GM21717 (cell line): ENCODE measurements at regions not wholly inside any gene's neighbourhood (a gene's known extent, or its start where the extent isn't known, plus 50 kb on each side); places are given as distances from the start of the nearest gene placed in this dataset.

Source experiments
- ATAC-seq: cut with Tn5 transposase; IDR thresholded peaks from one replicate; pipeline ENCODE4 v1.9.1; 2021; ENCODE audit warnings: mild to moderate bottlenecking, moderate library complexity; ENCODE audit not compliant: unreplicated experiment

DNA sequence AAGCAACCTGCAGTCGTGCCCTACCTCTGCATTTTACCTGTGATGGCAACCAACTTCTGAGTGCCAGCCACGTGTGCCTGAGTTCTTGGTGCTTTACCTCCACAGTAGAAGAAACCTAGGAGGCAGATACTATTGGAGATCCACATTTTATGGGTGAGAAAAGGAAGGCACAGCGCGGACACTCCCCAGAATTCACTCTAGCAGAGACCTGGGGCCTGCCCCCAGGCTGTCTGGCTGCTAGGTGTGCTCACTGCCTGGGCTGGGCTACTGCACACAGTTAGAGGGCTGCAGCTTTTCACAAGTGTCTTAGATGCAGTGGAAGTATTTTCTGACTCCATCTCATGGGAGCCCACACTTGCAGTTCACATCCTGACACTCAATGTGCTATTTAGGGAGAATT, 598.8 kb upstream of the ADAMTS16 start:
- no peak for ATAC-seq

DNA sequence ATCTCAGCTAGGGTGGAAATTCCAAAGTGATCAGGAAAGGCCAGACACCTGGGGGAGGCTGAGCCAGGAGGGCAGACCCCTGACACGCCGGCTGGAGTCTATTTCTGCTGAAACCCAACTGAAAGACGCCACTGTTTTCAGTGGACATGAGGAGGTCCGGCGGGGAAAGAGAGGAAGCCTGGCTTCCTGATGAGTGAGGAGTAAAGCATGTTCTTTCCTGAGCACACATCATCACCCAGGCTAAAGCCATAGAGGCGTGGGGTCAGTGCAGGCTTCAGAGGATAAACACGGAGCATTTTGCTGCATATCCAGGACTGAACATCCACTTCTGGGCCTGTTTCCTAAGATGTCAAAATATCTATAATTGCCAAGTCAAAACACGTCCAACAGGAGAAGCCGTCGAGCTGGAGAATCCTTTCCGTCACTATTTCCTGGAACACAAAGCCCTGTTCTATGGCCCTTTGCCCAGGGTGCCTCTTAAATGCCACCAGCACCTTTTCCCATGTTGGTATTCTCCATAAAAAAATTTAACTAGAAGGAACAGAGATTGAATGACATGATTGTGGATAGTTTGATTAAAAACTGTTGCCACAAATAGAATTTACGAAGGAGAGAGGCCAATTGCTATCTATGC, 597.9 kb upstream of the ADAMTS16 start:
- ATAC-seq, result no peak

DNA sequence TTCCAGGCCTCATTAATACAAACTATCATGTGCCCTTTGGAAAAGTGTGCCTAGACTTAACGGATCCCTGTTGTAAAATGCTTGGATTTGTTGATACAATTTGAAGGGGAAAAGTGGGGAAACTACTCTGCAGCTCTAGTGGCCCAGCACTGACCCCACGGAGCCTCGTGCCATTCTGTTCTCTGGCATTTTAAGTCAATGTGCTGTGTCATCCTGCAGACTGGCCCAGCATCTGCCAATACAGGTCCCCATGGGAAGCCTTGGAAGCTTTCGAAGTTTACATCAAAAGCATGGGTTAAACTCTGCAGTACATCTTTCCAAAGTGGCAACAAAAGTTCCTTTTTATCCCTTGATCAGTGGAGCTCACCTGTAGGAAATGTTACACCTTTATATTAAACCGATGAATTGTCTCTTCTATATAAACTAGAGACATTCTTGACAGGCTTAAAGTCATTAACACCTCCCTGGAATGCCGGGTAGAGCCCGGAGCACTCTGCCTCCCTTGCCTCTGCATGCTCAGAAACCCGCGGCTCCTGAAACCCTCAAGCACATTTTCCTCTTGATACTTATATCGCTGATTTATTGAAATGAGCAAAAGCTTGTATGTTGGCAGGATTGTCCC, 596.0 kb upstream of the ADAMTS16 start:
- ATAC-seq, result no peak

DNA sequence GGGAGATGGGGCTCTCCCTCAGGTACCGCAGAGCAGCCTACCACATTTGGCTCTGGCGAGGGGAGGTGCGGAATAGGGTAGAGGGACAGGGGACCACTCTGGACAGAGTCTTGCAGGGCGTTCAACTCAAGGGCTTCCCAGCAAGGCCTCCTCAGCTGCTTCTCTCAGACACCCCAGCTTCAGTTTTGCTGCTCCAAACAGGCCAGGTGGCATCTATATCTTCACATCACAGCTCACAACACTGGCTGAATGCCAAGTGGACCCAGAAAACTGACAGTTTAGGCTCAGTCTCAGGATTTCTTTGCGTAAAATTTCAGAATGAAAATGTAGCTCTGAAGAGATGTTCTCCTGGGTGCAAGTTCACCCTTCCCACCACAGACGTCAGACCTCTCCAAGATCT, 592.6 kb upstream of the ADAMTS16 start:
- no peak for ATAC-seq

DNA sequence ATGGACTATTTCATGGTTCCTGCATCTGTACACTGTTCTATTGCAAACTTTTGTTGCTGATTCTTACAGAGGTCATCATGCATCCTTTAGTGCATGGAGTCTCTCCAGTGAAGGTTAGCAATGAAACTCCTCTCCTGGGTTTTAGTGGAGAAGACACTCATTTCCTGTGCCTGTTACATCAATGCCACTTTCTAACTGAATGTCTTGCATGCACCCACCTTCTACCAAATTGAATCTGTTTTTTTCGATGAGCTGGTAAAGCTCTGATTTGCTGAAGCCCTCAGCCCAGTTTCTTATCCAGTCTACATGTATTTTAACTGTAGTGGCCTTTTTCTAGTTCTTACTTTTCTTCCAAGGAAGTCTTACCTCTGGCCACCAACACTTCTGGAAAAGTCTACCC, 591.8 kb upstream of the ADAMTS16 start:
- ATAC-seq, result no peak

DNA sequence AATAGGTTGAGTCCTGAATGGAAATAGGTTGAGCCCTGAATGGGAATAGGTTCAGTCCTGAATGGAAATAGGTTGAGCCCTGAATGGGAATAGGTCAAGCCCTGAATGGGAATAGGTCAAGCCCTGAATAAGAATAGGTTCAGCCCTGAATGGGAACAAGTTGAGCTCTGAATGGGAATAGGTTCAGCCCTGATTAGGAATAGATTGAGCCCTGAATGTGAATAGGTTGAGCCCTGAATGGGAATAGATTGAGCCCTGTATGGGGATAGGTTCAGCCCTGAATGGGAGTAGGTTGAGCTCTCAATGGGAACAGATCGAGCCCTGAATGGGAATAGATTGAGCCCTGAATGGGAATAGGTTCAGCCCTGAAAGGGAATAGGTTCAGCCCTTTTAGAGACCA, 590.8 kb upstream of the ADAMTS16 start:
- ATAC-seq, result no peak

DNA sequence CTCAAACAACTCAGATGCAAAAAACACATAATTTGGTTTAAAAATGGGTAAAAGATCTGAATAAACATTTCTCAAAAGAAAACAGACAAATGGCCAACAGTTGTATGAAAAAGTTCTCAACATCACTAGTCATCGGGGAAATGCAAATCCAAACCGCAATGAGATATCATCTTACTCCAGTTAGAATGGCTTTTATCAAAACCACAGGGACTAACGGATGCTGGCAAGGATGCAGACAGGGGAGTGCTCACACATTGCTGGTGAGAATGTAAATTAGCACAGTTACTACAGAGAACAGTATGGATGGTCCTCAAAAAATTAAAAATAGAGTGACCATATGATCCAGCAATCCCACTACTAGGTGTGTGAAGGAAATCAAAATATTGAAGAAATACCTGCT, 589.1 kb upstream of the ADAMTS16 start:
- ATAC-seq, result no peak

DNA sequence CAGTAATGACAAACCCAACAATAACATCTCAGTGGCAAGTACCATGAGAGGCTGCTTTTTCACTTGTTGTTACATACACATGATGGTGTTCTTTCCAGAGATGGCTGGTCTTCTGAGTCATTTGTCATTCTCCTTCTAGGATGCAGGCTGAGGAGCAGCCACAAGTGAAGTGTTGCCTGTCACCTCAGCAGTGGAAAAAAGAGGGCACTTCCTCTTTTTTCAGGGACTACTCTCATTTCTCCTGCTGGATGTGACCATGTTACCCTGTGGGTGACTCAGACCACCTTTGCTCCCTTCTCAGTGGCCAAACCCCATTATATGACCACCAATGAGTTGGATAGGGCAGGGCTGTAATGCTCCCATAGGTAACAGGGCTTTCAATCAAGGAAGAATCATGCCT, 587.0 kb upstream of the ADAMTS16 start:
- ATAC-seq, result no peak

DNA sequence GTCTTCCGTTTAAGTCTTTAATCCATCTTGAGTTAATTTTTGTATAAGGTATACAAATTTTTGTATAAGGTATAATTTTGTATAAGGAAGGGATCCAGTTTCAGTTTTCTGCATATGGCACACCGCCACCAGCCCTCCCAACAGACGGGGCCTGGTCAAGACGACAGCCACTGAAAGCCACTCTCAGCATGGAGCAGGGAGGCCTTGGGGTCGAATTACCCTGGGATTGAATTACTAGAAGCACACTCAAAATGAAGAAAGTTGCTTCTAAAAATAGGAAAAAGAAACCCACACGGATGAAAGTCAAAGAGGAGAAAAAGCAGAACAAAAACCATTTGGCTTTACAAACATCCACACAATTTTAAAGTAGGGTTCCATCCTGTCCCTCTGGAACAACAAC, 586.2 kb upstream of the ADAMTS16 start:
- no peak for ATAC-seq

DNA sequence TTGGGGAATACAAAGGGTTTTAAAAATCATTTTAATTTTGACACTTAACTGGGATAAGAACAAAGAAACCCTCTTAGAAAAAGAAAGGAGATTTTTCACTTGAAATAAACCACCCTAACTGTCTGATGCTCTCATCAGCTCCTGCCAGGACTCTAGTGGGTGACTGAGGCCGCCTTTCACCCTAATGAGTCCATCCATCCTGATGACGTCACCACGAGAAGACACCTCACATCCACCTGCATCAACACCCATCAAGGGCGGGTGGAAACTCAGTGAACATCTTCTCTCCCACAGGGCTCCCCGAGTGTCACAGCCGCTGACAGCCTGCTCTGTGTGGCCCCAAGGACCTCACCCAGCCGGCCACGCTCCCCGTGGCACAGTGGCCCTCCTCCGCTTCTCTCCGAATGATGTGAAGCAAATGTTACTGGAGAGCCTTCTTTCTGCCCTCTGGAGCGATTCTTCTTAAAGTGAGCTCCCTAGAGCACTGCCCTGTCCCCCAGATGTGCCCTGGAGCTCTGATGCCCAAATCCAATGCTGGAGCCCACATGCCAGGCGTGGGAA, 584.3 kb upstream of the ADAMTS16 start:
- no peak for ATAC-seq

DNA sequence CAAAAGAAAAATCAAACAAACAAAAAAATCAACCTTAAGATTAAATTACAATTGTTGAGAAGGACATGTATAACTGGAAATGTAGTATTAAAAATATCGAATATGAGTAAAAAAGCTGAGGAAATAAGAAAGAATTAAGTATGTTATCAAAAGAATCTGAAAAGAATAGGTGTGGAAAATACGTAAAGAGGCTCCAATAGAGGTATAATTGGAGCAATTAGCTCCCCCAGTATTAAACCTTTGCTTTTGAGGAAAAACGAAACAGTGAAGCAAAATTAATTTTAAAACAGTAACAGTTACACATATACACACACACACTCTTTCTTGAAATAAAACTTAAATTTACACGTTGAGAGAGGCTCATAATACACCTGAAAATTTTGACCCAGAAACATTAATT, 578.7 kb upstream of the ADAMTS16 start:
- no peak for ATAC-seq

DNA sequence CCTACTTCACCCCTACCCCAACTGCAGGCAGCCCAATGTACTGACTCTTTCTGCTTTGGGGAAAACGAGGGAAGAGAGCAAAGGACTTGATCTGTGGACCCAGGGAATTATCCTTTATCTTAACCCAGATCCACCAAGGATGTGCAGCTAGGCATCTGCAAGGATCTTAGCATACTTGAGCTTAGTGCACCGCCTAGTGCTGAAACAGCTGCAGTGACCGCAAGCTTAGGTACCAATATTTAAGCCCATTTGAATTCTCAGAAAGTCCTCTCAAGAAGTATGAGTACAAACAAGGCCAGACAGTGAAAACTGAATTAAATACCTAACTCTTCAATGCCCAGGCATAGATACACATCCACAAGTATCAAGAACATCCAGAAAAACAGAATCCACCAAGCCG, 576.7 kb upstream of the ADAMTS16 start:
- no peak for ATAC-seq

DNA sequence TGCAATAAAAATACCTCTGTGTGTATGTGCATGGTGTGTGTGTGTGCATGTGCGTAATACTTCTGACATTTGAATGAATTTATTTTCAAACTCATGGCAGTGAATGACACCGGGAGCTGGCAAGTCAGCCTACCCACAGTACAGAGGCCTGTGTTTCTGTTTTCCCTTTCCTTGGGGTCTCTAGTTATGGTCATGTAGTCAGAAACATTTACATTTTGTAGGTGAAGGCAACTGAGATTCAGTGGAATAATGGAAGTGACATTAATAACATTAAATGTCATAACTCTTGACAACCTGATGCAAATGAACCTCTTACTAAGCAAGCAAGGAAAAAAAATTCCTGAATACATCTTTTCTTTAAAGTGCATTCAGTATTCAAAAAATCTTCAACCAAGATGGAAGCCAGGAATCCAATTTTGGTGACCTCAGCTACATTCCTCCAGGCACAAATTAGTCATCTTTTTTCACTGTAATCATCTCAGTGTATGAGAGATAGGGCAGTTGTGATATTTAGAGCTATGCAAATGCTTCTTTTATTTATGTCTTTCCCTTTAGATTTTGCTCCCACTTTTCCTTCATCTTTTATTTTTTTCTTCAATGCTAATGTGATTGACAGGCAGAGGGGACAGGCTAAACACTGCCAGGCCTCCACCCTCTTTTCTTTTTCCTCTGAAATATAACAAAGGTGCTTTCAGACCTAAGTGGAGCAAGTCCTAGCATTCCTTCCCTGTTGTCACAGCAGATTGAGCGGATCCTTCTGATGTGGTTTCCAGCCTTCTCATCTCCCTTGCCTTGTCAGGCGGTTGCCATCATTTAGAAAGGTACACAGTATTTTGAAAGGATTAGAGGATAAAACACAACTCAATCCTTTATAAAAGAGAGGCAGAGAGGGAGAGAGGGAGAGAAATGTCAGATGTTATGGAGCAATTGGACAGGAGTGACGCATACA, 569.8 kb upstream of the ADAMTS16 start:
- no peak for ATAC-seq

DNA sequence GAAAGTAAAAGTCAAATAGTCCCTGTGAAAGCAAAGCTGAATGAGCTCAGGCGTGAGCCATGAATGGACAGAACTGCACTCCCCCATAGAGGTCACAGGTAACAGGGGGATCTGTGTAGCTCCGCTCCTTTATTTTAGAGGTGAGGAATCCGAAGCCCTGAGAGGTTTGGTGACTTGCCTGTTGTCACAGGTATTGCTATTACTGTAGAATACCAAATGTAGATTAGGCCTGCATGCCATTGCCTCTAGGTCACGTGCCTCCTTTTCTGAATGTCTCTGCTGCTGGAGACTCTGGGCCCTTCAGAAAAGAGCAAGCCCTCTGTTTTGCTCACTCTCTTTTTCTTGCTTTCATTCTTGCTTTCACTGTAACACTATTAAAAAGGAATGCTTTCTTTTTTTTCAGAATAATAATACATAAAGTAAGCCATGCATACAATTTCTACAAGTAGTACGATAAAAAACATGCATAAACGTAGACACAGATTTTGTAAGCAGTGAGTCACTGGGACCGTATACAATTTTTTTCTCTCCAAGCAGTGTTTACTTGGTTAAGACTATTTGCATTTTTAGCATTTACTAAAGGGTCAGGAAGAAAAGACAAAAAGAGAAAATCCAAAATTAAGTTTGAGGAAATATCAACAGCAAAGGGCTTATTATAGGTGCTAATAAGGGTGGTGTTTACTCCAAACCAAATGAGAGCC, 568.7 kb upstream of the ADAMTS16 start:
- no peak for ATAC-seq

DNA sequence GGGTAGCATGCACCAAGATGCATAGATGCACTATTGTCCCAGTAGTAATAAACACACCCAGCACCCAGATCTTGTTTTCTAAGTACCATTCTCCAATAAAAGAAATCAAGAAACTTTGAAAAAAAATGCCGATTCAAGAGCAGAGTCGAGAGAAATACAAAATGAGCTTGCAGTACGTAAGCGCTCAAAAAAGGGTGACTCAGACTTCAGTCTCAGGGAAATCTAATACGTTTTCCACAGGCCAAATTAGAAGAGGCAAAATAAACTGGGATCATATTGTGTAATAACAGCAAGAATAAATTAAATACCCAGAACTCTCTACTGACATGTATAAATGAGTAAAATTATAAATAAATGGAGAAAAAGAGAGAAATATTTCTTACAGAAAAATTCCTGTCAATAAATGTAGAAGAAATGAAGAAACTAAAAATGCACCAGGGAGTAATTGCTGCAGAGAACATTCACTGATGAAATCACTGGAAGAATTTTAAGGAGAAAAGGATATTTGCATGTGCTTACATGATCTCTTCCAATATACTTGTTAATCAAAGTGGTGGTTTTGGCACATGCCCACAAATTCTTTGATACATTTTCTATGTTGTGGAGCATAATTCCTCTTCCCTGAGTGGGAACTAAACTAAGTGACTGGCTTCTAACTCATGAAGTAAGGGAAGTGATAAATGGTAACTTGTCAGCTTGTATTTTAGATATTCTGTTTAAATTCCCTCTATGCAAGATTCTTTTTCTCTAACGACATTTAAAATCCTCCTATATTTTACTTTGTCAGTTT, 567.6 kb upstream of the ADAMTS16 start:
- no peak for ATAC-seq

DNA sequence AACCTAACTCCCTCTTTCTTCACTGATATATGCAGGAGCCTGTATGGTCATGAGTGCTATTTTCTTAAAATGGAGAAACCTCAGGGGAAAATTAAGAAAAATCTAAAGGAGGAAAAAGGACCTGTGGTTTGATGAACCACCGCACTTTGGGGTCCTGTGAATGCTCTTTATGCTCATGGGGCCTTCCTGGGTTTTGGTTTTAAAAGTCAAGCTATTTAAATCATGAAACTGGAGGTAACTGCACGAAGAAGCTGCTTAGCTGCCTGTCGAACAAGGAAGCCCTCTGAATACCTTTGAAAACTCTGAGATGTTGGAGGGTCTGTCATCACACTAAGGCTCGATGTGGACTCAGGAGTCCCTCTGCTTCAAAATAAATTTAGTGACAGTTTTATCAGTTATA, 564.5 kb upstream of the ADAMTS16 start:
- ATAC-seq, result no peak

DNA sequence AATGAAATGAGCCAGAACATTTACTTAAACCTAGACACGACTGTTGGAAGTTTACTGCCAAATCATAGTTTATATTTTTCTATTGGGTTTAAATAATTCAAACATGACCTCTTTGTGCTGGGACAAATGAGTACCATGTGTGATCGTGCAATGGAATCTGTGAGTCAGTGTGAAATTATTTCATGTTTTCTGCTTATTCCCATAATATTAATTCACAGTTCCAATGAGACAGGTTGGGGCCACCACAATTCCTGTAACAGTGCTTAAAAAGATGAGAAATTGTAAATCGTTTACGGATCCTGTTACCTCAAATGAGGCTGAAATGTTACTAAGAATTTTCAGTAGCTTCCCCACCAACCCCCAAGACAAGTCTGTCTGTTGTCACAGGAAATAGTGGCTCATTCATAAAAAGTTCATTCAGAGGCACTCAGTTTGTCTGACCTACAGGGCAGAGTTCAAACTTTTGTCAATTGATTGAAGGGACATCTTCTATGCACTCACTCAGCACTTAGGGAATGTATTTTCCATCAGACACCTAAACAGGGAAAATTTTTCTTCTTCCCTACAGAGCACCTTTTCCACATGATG, 563.9 kb upstream of the ADAMTS16 start:
- no peak for ATAC-seq

DNA sequence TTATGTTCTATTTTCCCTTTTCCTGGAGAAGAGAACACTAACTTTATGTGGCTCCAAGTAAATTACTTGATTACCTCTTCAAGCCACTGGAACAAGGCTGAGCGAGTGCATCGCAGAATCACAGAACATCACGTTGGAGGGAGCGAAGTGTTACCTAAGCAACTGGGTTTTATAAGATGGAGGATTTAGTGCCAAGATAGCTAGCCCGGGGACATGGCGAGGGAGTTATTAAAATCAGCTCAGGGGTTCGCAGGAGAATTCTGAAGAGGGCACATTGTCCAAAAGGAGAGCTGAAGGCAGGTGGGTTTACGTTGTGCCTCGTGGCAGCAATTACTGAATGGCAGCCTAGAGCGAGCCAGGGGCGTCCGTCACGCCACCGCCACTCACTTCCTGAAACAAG, 563.2 kb upstream of the ADAMTS16 start:
- ATAC-seq, result no peak

DNA sequence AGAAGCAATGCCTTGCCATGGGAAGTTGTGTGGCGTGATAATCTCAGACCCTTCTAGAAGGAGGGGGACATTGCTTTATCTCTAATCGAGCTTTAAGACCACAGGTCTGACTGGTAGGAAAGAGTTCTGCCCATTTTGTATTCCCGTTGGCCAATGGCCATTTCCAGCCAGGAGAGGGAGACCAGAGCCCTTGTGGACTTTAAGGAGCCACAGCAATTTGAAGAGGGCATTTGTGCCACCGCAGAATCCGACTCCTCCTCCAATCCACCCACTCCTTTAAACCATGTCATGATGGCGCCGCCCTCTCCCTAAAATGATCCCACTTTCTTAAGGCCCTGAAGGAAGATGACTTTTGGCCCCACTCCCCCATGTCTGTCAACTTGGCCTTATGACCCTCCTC, 560.5 kb upstream of the ADAMTS16 start:
- ATAC-seq, result no peak

DNA sequence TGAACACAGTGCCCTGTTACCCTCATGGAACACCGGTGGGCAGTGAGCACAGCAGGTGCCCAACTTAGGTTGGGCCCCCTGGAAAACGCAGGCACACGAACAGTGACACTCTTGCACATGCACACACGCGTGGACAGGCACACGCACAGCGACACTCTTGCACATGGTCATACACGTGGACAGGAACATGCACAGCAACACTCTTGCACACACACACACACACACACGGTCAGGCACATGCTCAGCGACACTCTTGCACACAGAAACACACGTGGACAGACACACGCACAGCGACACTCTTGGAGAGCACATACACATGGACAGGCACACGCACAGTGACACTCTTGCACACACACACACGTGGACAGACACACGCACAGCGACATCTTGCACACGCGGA, 559.4 kb upstream of the ADAMTS16 start:
- no peak for ATAC-seq
